ENCODE measurements at regions not wholly inside any gene's neighbourhood (a gene's known extent, or its start where the extent isn't known, plus 50 kb on each side); places are given as distances from the start of the nearest gene placed in this dataset.

- TF ChIP-seq, protein P1, sequence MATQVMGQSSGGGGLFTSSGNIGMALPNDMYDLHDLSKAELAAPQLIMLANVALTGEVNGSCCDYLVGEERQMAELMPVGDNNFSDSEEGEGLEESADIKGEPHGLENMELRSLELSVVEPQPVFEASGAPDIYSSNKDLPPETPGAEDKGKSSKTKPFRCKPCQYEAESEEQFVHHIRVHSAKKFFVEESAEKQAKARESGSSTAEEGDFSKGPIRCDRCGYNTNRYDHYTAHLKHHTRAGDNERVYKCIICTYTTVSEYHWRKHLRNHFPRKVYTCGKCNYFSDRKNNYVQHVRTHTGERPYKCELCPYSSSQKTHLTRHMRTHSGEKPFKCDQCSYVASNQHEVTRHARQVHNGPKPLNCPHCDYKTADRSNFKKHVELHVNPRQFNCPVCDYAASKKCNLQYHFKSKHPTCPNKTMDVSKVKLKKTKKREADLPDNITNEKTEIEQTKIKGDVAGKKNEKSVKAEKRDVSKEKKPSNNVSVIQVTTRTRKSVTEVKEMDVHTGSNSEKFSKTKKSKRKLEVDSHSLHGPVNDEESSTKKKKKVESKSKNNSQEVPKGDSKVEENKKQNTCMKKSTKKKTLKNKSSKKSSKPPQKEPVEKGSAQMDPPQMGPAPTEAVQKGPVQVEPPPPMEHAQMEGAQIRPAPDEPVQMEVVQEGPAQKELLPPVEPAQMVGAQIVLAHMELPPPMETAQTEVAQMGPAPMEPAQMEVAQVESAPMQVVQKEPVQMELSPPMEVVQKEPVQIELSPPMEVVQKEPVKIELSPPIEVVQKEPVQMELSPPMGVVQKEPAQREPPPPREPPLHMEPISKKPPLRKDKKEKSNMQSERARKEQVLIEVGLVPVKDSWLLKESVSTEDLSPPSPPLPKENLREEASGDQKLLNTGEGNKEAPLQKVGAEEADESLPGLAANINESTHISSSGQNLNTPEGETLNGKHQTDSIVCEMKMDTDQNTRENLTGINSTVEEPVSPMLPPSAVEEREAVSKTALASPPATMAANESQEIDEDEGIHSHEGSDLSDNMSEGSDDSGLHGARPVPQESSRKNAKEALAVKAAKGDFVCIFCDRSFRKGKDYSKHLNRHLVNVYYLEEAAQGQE (IDR thresholded peaks at IDR 0.05; ENCODE audit: borderline replicate concordance): no peak
- TF ChIP-seq CTCF (IDR thresholded peaks at IDR 0.05; ENCODE audit: poor library complexity, severe bottlenecking): no peak
- no peak for TF ChIP-seq EZH2 (IDR thresholded peaks at IDR 0.05; ENCODE audit: borderline replicate concordance, insufficient read depth, low read length, poor library complexity, severe bottlenecking)
- TF ChIP-seq EP300 (conservative IDR thresholded peaks at IDR 0.05; ENCODE audit: poor library complexity, severe bottlenecking): no peak
Observed at GRCh38 chr5:172504701-172505402, 50.5 kb upstream of the SH3PXD2B start.

Measured in neural cell (in vitro differentiated cells).